ENCODE measurements at regions not wholly inside any gene's neighbourhood (a gene's known extent, or its start where the extent isn't known, plus 50 kb on each side); places are given as distances from the start of the nearest gene placed in this dataset.

DNA sequence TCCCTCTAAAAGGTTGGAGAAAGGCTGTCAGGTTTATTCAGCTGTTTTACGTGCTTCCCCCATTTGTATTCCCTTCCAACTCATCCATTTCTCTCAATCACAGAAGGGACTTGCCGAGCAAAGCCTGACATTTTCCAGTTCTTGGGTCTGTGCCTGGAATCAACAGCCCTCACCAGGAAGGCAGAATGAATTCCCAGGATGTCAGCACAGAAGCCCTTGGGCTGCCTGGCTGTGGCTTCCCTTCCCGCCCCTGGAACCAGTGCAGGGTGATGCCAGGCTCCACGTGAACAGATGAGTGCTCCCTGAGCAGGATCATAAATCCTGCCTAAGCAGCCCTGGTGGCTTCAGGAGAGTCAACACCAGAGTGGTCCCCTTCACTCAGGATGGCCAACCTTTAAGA is 86.1 kb upstream of the CD83 start:
- no peak overlapping the region for H3K4me3 Mint-ChIP-seq
- Histone ChIP-seq H3K27me3 (ENCODE audit: control insufficient read depth, insufficient read depth, low read length, poor library complexity, severe bottlenecking) (no peaks in the 10 kb centered on the region), H3K4me1 (ENCODE audit: control insufficient read depth, insufficient read depth, low read length) (no peaks in the 10 kb centered on the region), H3K9ac (ENCODE audit: extremely low read depth, low read length, poor library complexity, severe bottlenecking) (no peak overlapping the region), H3K27ac (ENCODE audit: low read depth, low read length) (no peak overlapping the region), H3K9me3 (ENCODE audit: control insufficient read depth, low read length) (peaks cover 6% of the 10 kb centered on the region), H3K36me3 (ENCODE audit: control insufficient read depth, insufficient read depth, low read length) (no peaks in the 10 kb centered on the region), H3K4me3 (ENCODE audit: low read length) (no peak overlapping the region)
- H3K27me3 Mint-ChIP-seq (ENCODE audit: insufficient read depth): peaks cover 18% of the 10 kb centered on the region
- TF ChIP-seq, protein P1, sequence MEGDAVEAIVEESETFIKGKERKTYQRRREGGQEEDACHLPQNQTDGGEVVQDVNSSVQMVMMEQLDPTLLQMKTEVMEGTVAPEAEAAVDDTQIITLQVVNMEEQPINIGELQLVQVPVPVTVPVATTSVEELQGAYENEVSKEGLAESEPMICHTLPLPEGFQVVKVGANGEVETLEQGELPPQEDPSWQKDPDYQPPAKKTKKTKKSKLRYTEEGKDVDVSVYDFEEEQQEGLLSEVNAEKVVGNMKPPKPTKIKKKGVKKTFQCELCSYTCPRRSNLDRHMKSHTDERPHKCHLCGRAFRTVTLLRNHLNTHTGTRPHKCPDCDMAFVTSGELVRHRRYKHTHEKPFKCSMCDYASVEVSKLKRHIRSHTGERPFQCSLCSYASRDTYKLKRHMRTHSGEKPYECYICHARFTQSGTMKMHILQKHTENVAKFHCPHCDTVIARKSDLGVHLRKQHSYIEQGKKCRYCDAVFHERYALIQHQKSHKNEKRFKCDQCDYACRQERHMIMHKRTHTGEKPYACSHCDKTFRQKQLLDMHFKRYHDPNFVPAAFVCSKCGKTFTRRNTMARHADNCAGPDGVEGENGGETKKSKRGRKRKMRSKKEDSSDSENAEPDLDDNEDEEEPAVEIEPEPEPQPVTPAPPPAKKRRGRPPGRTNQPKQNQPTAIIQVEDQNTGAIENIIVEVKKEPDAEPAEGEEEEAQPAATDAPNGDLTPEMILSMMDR (conservative IDR thresholded peaks at IDR 0.05): no peak
- 84 to 100% methylated on average over 1 to 4 of the region's 4 CpGs for WGBS, 2 experiments (ENCODE audit: insufficient coverage in 1 of 2, insufficient read length in 1 of 2)
- no peaks in the 10 kb centered on the region for H3K36me3 Mint-ChIP-seq (ENCODE audit: low read depth)
- H3K9me3 Mint-ChIP-seq: peaks cover 7% of the 10 kb centered on the region
- no peak for DNase-seq
- peaks cover 8% of the 10 kb centered on the region for H3K4me1 Mint-ChIP-seq
- H3K27ac Mint-ChIP-seq: no peak overlapping the region

DNA sequence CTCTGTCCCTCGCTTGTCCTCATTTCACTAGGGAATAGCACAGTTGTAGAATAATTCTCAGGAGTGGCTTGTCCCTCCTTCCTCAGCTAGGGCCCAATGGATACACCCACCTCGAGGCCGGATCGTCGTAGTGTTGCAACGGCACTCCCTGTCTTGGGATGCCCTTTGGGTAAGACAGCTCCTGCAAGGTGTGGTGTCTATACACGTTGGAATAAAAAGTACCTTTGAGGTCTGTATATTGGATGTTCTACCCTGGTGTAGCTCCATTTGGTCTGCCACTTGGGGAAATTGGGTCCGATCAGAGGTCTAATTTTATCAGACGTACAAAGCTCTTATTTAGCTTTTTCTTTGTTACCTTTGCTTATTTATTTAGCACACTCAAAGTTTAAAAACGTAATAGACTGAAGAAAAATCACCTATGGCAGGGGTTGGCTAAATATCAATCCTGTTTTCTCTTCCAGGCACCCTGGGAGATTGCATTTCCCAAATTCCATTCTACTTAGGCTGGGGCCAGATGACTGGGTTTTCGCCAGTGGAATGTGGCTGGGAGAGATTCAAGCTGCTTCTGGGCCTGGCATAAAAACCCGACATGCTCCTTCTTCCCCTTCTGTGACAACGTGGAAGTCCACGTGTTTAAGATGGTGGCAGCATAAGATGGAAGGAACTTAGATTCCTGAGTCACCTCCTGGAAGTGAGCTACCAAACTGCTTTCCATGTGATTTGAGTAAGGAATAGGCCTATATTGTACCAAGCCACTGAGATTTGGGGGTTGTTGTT is 82.3 kb upstream of the CD83 start:
- Histone ChIP-seq H3K36me3 (ENCODE audit: control insufficient read depth, insufficient read depth, low read length) (no peaks in the 10 kb centered on the region), H3K9ac (ENCODE audit: extremely low read depth, low read length, poor library complexity, severe bottlenecking) (no peak overlapping the region), H3K4me3 (ENCODE audit: low read length) (no peak overlapping the region), H3K9me3 (ENCODE audit: control insufficient read depth, low read length) (peaks cover 6% of the 10 kb centered on the region), H3K27ac (ENCODE audit: low read depth, low read length) (no peak overlapping the region), H3K27me3 (ENCODE audit: control insufficient read depth, insufficient read depth, low read length, poor library complexity, severe bottlenecking) (no peaks in the 10 kb centered on the region), H3K4me1 (ENCODE audit: control insufficient read depth, insufficient read depth, low read length) (no peaks in the 10 kb centered on the region)
- DNase-seq: peak; percentile 78
- Mint-ChIP-seq H3K4me1 (peaks cover 8% of the 10 kb centered on the region), H3K27me3 (ENCODE audit: insufficient read depth) (peaks cover 15% of the 10 kb centered on the region), H3K36me3 (ENCODE audit: low read depth) (no peaks in the 10 kb centered on the region), H3K9me3 (peaks cover 7% of the 10 kb centered on the region), H3K4me3 (no peak overlapping the region), H3K27ac (peak overlapping the region; percentile 83)
- WGBS, 2 experiments (ENCODE audit: insufficient coverage in 1 of 2, insufficient read length in 1 of 2): 82 to 84% methylated on average over 6 to 14 of the region's 14 CpGs
- TF ChIP-seq, protein P1 (conservative IDR thresholded peaks at IDR 0.05): no peak

DNA sequence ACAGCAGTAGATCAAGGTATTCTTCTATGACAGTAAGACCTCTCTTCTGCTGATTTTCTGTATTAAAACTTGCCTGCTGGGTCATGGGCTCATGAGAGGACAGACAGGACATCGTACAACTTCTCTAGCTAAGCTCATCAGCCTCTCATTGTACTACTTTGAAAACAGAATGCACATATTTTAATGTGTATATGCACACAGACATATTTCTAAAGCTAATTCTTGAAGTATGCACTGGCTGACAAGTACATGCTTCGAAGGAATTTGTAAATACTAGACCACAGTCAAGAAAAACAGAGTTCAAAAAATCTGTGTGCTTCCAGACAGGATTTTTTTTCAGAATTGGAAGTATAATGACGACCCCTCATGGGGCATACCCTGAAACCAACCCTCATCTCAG is 81.7 kb upstream of the CD83 start:
- H3K36me3 Mint-ChIP-seq (ENCODE audit: low read depth): no peaks in the 10 kb centered on the region
- Histone ChIP-seq H3K4me3 (ENCODE audit: low read length) (no peak overlapping the region), H3K4me1 (ENCODE audit: control insufficient read depth, insufficient read depth, low read length) (no peaks in the 10 kb centered on the region), H3K9ac (ENCODE audit: extremely low read depth, low read length, poor library complexity, severe bottlenecking) (no peak overlapping the region), H3K36me3 (ENCODE audit: control insufficient read depth, insufficient read depth, low read length) (no peaks in the 10 kb centered on the region), H3K9me3 (ENCODE audit: control insufficient read depth, low read length) (peaks cover 6% of the 10 kb centered on the region), H3K27me3 (ENCODE audit: control insufficient read depth, insufficient read depth, low read length, poor library complexity, severe bottlenecking) (no peaks in the 10 kb centered on the region), H3K27ac (ENCODE audit: low read depth, low read length) (no peak overlapping the region)
- WGBS, 2 experiments (ENCODE audit: insufficient coverage in 1 of 2, insufficient read length in 1 of 2): 79 to 100% methylated on average over 2 to 3 of the region's 3 CpGs
- peaks cover 8% of the 10 kb centered on the region for H3K4me1 Mint-ChIP-seq
- H3K9me3 Mint-ChIP-seq: peaks cover 6% of the 10 kb centered on the region
- H3K4me3 Mint-ChIP-seq: no peak overlapping the region
- H3K27ac Mint-ChIP-seq: peak overlapping the region; percentile 83
- peaks cover 15% of the 10 kb centered on the region for H3K27me3 Mint-ChIP-seq (ENCODE audit: insufficient read depth)
- TF ChIP-seq, protein P1 (conservative IDR thresholded peaks at IDR 0.05): no peak
- DNase-seq: no peak

All from endodermal cell (in vitro differentiated cells).